ENCODE measurements at regions not wholly inside any gene's neighbourhood (a gene's known extent, or its start where the extent isn't known, plus 50 kb on each side); places are given as distances from the start of the nearest gene placed in this dataset.

DNA sequence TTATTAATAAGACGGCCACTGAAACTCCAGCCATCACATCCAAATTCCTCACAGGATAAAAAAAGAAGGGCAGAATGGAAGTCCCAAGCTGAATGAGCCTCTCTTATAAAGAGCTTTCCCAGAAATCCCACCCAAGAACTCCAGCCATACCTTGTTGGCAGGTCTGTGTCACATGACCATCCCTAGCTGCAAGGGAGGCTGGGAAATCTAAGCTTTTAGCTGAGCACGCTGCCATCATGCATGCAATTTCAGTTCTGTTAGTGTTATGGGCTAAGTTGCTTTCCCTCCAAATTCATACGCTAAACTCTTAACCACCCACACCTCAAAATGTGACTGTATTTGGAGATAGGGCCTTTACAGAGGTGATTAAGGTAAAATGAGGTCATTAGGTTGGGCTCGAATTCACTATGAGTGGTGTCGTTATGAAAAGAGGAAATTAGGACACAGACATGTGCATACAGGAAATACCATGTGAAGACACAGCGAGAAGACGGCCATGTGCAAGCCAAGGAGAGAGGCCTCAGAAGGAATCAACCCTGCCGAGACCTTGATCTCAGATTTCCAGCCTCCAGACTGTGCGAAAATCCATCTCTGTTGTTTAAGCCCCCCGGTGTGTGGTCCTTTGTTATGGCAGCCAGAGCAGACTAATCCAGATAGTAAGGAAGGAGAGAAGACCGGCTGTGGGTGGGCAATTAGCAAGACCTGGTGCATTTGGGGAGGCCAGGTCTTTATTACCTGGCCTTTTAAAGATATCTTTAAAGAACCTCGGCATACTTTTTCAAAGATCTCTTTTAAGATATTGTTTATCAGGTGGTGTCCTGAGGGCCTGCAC, 317.6 kb downstream of the BCOR start:
- no peak for TF ChIP-seq POLR2A (IDR thresholded peaks at IDR 0.05)
- no peak for TF ChIP-seq CTCF (IDR thresholded peaks at IDR 0.05)

Data from thyroid gland (tissue), 4 donors.